Mesenchymal stem cell (in vitro differentiated cells and primary cell): ENCODE measurements at regions not wholly inside any gene's neighbourhood (a gene's known extent, or its start where the extent isn't known, plus 50 kb on each side); places are given as distances from the start of the nearest gene placed in this dataset.

ENCODE experiments used
- DNase-seq: peaks from one replicate; pipeline ENCODE4 v3.0.0-alpha.2; 2013
- H2AFZ ChIP-seq: one replicate; pipeline ENCODE4 v1.6.1; 2013; ENCODE audit warnings: low read depth, mild to moderate bottlenecking, control low read depth, inconsistent platforms, low read length, moderate library complexity
- H2AK5ac ChIP-seq: 2 replicates; pipeline ENCODE4 v1.6.1; 2013; ENCODE audit warnings: low read length, moderate library complexity, mild to moderate bottlenecking, inconsistent platforms; ENCODE audit not compliant: severe bottlenecking
- H2BK120ac ChIP-seq: one replicate; pipeline ENCODE4 v1.6.1; 2013; ENCODE audit warnings: low read depth, mild to moderate bottlenecking, inconsistent platforms, low read length, moderate library complexity
- H2BK12ac ChIP-seq, 2 experiments: one replicate each; pipeline ENCODE4 v1.6.1; 2013; ENCODE audit warnings: inconsistent platforms in 2 of 2, low read length in 2 of 2, mild to moderate bottlenecking in 2 of 2, moderate library complexity in 2 of 2, control low read depth in 1 of 2
- H2BK15ac ChIP-seq: one replicate; pipeline ENCODE4 v1.6.1; 2013; ENCODE audit warnings: mild to moderate bottlenecking, low read depth, inconsistent platforms; ENCODE audit not compliant: poor library complexity, severe bottlenecking
- H2BK5ac ChIP-seq: 2 replicates; pipeline ENCODE4 v1.6.1; 2013; ENCODE audit warnings: low read depth, mild to moderate bottlenecking, low read length, control low read depth, inconsistent platforms; ENCODE audit not compliant: poor library complexity, severe bottlenecking
- H3K14ac ChIP-seq, 2 experiments: one replicate each; pipeline ENCODE4 v1.6.1; 2013; ENCODE audit warnings: inconsistent platforms in 2 of 2, low read length in 2 of 2, control low read depth in 1 of 2, mild to moderate bottlenecking in 1 of 2, moderate library complexity in 1 of 2
- H3K18ac ChIP-seq, 2 experiments: one replicate each; pipeline ENCODE4 v1.6.1; 2013; ENCODE audit warnings: inconsistent platforms in 2 of 2, low read length in 2 of 2, control low read depth in 1 of 2, low read depth in 1 of 2, mild to moderate bottlenecking in 1 of 2
- H3K23ac ChIP-seq, 2 experiments: one replicate each; pipeline ENCODE4 v1.6.1; 2013; ENCODE audit warnings: inconsistent platforms in 2 of 2, low read length in 2 of 2, mild to moderate bottlenecking in 2 of 2, moderate library complexity in 2 of 2, control low read depth in 1 of 2
- H3K27ac ChIP-seq: 2 replicates; pipeline ENCODE4 v1.5.1; 2013; ENCODE audit warnings: mild to moderate bottlenecking, moderate library complexity, low read length, control low read depth, inconsistent platforms; ENCODE audit not compliant: poor library complexity, severe bottlenecking
- H3K27me3 ChIP-seq, 2 experiments: 2 replicates each; pipeline versions ENCODE4 v1.6.1 to v1.7.0; 2013; ENCODE audit warnings: low read length in 2 of 2, mild to moderate bottlenecking in 2 of 2, moderate library complexity in 2 of 2, control low read depth in 1 of 2, inconsistent platforms in 1 of 2; ENCODE audit not compliant: control insufficient read depth in 1 of 2, insufficient read depth in 1 of 2
- H3K36me3 ChIP-seq, 2 experiments: 2 replicates each; pipeline versions ENCODE4 v1.6.1 to v1.7.0; 2013; ENCODE audit warnings: low read length in 2 of 2, control low read depth in 1 of 2, inconsistent platforms in 1 of 2, low read depth in 1 of 2, mild to moderate bottlenecking in 1 of 2; ENCODE audit not compliant: insufficient read depth in 2 of 2, control insufficient read depth in 1 of 2
- H3K4ac ChIP-seq, 2 experiments: one replicate each; pipeline ENCODE4 v1.6.1; 2013; ENCODE audit warnings: inconsistent platforms in 2 of 2, low read length in 2 of 2, mild to moderate bottlenecking in 2 of 2, moderate library complexity in 2 of 2, control low read depth in 1 of 2, low read depth in 1 of 2
- H3K4me1 ChIP-seq: 2 replicates; pipeline ENCODE4 v1.6.1; 2013; ENCODE audit warnings: low read depth, low read length, control low read depth; ENCODE audit not compliant: control insufficient read depth, insufficient read depth
- H3K4me2 ChIP-seq: 2 replicates; pipeline ENCODE4 v1.6.1; 2013; ENCODE audit warnings: low read length, mild to moderate bottlenecking, inconsistent platforms; ENCODE audit not compliant: poor library complexity, severe bottlenecking
- H3K4me3 ChIP-seq, 2 experiments: 2 replicates each; pipeline versions ENCODE4 v1.5.1 to v1.7.0; 2013; ENCODE audit warnings: low read length in 2 of 2, mild to moderate bottlenecking in 2 of 2, control low read depth in 1 of 2, low read depth in 1 of 2; ENCODE audit not compliant: insufficient read depth in 1 of 2
- H3K79me1 ChIP-seq: replicated peaks from 2 replicates; pipeline ENCODE4 v1.6.1; 2013; ENCODE audit warnings: mild to moderate bottlenecking, control low read depth, low read length, inconsistent platforms; ENCODE audit not compliant: poor library complexity, severe bottlenecking
- H3K9ac ChIP-seq: 2 replicates; pipeline ENCODE4 v1.7.0; 2013; ENCODE audit warnings: mild to moderate bottlenecking, low read length, moderate library complexity
- H3K9me3 ChIP-seq: 2 replicates; pipeline ENCODE4 v1.7.0; 2013; ENCODE audit warnings: mild to moderate bottlenecking, low read length; ENCODE audit not compliant: control insufficient read depth
- H4K8ac ChIP-seq: one replicate; pipeline ENCODE4 v1.6.1; 2013; ENCODE audit warnings: inconsistent platforms, mild to moderate bottlenecking, low read length, moderate library complexity
- H4K91ac ChIP-seq: one replicate; pipeline ENCODE4 v1.6.1; 2013; ENCODE audit warnings: mild to moderate bottlenecking, low read length, inconsistent platforms
- WGBS: methylation state at CpG from one replicate; pipeline ENCODE4 v1.1.7; 2013; ENCODE audit warnings: mixed read lengths; 5-methylcytosine and 5-hydroxymethylcytosine counted together

DNA sequence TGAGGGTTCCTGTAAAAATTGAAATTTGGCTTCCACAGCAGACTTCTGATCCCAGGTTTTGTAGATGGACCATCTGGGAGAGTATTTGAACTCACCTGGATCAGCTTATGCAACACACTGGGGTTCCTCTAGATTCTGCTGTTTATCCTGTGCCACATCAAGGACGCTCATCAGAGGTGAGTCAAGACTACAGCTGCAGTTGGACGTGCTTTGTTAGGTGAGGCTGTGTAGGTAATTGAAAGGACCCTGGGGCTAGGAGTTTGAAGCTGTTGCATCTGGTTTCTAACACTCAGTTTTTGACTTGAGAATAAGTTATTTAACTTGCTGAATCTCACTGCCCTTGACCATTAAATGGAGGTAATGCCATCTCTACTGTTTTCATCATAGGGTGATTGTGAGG lies 394.2 kb downstream of the EDEM1 start:
- Histone ChIP-seq H3K23ac (no peak overlapping the region), H2AK5ac (no peak overlapping the region)

DNA sequence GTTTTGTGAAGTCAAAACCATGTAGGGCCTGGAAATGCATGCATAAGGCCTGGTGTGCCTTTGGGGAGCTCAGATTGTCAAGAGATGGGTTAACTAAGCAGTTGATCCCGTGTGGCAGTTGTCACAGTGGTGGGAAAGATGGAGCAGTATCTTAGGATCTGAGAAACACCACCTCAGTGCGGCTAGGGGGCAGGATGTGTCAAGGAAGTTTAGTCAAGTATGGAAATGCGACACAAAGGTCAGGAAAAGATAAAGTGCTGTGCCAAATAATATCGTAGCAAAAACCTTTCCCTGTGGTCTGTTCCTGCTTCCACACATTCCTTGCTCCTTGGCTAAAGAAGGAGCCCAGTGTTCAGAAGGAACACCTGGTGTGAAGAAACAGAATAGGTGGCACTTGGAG lies 396.4 kb downstream of the EDEM1 start:
- Histone ChIP-seq H3K23ac (no peak overlapping the region), H3K79me1 (no peaks in the 10 kb centered on the region), H3K9me3 (peaks cover 13% of the 10 kb centered on the region), H3K9ac (no peak overlapping the region), H3K4ac (no peak overlapping the region), H3K18ac (no peak overlapping the region), H3K14ac (no peak overlapping the region), H3K36me3 (no peaks in the 10 kb centered on the region), H3K4me1 (no peaks in the 10 kb centered on the region), H3K4me2 (no peak overlapping the region), H2AK5ac (no peak overlapping the region), H2BK5ac (no peak overlapping the region), H2BK120ac (no peak overlapping the region), H4K91ac (no peak overlapping the region), H2BK15ac (no peak overlapping the region), H3K27ac (no peak overlapping the region), H2AFZ (no peak overlapping the region), H4K8ac (no peak overlapping the region), H2BK12ac (no peak overlapping the region), H3K4me3 (no peak overlapping the region), H3K27me3 (no peaks in the 10 kb centered on the region)
- WGBS, result 41% methylated on average over 4 of the region's 4 CpGs
- DNase-seq, result no peak

More for the DNA sequence above, 394.2 kb downstream of the EDEM1 start:
- no peak overlapping the region for H3K9ac ChIP-seq
- H2BK120ac ChIP-seq, result no peak overlapping the region
- H2AFZ ChIP-seq, result no peak overlapping the region
- no peak overlapping the region for H3K4me2 ChIP-seq
- no peak overlapping the region for H2BK12ac ChIP-seq
- H2BK15ac ChIP-seq, result no peak overlapping the region
- H3K9me3 ChIP-seq, result peaks cover 13% of the 10 kb centered on the region
- no peak overlapping the region for H3K27ac ChIP-seq
- H3K36me3 ChIP-seq, result no peaks in the 10 kb centered on the region
- H3K14ac ChIP-seq, result no peak overlapping the region
- no peak for DNase-seq
- H3K27me3 ChIP-seq, result no peaks in the 10 kb centered on the region
- H3K79me1 ChIP-seq, result no peaks in the 10 kb centered on the region
- H3K18ac ChIP-seq, result no peak overlapping the region
- no peak overlapping the region for H3K4me3 ChIP-seq
- WGBS, result 52% methylated on average over 2 of the region's 2 CpGs
- no peak overlapping the region for H2BK5ac ChIP-seq
- H3K4ac ChIP-seq, result no peak overlapping the region
- no peak overlapping the region for H4K8ac ChIP-seq
- H3K4me1 ChIP-seq, result no peaks in the 10 kb centered on the region
- H4K91ac ChIP-seq, result no peak overlapping the region

DNA sequence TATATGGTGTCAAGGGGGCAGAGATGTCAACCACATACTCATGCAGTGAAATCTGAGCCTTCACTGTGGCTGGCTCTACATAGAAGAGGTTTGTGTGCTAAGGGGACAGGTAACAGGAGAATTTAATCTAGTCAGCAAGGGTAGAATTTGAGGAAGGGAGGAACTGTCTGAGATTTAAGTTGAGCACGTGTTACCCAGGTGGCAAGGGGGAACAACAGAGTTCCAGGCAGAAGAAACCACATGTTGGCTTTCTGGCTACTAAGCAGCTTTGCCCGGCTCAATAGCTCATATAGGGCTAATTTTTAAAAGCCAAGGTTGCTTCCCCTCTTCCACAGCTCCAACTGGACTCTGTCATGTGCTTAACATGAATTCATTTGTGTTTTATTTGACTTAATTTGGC lies 397.6 kb downstream of the EDEM1 start:
- Histone ChIP-seq H4K91ac (no peak overlapping the region), H2AK5ac (no peak overlapping the region), H3K79me1 (no peaks in the 10 kb centered on the region), H3K23ac (no peak overlapping the region), H3K27me3 (no peaks in the 10 kb centered on the region), H3K4me2 (no peak overlapping the region), H3K9me3 (peaks cover 19% of the 10 kb centered on the region), H2BK15ac (no peak overlapping the region), H3K4me1 (no peaks in the 10 kb centered on the region), H2AFZ (no peak overlapping the region), H3K18ac (no peak overlapping the region), H2BK5ac (no peak overlapping the region), H2BK12ac (no peak overlapping the region), H3K4ac (no peak overlapping the region), H3K36me3 (no peaks in the 10 kb centered on the region), H2BK120ac (no peak overlapping the region), H3K27ac (no peak overlapping the region), H3K14ac (no peak overlapping the region), H3K9ac (no peak overlapping the region), H4K8ac (no peak overlapping the region), H3K4me3 (no peak overlapping the region)
- DNase-seq, result no peak
- 38% methylated on average over 1 of the region's 2 CpGs for WGBS

DNA sequence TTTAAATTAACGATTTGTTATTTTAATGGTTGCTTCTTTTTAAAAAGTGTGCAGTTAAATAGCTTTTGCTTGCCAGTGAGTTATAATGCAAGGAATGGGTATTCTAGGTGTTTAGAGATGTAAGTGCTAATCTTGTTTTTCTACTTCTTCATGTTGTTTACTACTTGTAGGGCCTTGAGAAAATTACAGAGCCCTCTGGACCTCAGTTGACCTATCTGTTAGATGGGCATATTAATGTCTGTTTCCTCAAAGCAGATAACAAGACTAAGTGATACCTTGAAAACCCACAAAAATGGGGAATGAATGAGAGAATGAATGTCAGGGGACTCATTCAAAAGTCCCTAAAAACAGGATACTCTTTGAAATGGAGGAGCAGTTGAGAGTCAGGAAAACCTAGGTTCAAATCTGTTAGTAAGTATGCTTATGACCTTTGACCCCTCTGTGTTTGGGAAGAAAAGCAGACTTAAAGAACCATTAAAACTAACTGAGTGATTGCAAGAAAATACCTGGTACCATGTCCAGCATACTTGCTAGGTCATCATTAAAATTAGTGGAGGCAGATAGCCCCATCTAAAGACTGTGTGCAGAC lies 419.5 kb downstream of the EDEM1 start:
- no peak overlapping the region for H3K4ac ChIP-seq
- no peak overlapping the region for H4K8ac ChIP-seq
- no peak overlapping the region for H3K4me3 ChIP-seq
- DNase-seq, result no peak
- WGBS, result 86% methylated on average over 1 of the region's 1 CpG
- peaks cover 13% of the 10 kb centered on the region for H3K9me3 ChIP-seq
- H2BK12ac ChIP-seq, result no peak overlapping the region
- no peak overlapping the region for H3K27ac ChIP-seq
- H3K4me1 ChIP-seq, result no peaks in the 10 kb centered on the region
- no peak overlapping the region for H3K23ac ChIP-seq
- H3K27me3 ChIP-seq, result no peaks in the 10 kb centered on the region
- no peak overlapping the region for H3K18ac ChIP-seq
- H3K79me1 ChIP-seq, result no peaks in the 10 kb centered on the region
- no peak overlapping the region for H2BK5ac ChIP-seq
- no peak overlapping the region for H2BK15ac ChIP-seq
- H2BK120ac ChIP-seq, result no peak overlapping the region
- H4K91ac ChIP-seq, result no peak overlapping the region
- no peak overlapping the region for H3K9ac ChIP-seq
- no peak overlapping the region for H2AK5ac ChIP-seq
- H2AFZ ChIP-seq, result no peak overlapping the region
- H3K14ac ChIP-seq, result no peak overlapping the region
- no peak overlapping the region for H3K4me2 ChIP-seq
- H3K36me3 ChIP-seq, result no peaks in the 10 kb centered on the region
